Tibial artery (tissue), 4 donors: ENCODE measurements at regions not wholly inside any gene's neighbourhood (a gene's known extent, or its start where the extent isn't known, plus 50 kb on each side); places are given as distances from the start of the nearest gene placed in this dataset.

ENCODE experiments used
- DNase-seq, 2 donors: peaks; one replicate each; pipeline ENCODE4 v3.0.0-alpha.2; 2019
- H3K27ac ChIP-seq, 2 donors: fragments of 200-600 bp; sonication (generic) in 1 of 2; 1 replicate in 1 of 2; 2 replicates in 1 of 2; pipeline ENCODE4 v1.5.1; 2018 to 2019; ENCODE audit warnings: mild to moderate bottlenecking in 1 of 2
- H3K27me3 ChIP-seq, 2 donors: fragments of 200-600 bp; sonication (generic) in 1 of 2; one replicate each; pipeline versions ENCODE4 v1.5.1 to v1.6.0; 2016 to 2019
- H3K36me3 ChIP-seq, 3 donors: fragments of 200-600 bp; sonication (generic) in 2 of 3; one replicate each; pipeline ENCODE4 v1.5.1; 2016 to 2019; ENCODE audit warnings: mild to moderate bottlenecking in 2 of 3
- H3K4me1 ChIP-seq, 4 donors: fragments of 200-600 bp; sonication (generic) in 2 of 4; 1 replicate in 3 of 4; 2 replicates in 1 of 4; pipeline ENCODE4 v1.5.1; 2016 to 2019
- H3K4me3 ChIP-seq, 2 donors: fragments of 200-600 bp; sonication (generic) in 1 of 2; 1 replicate in 1 of 2; 2 replicates in 1 of 2; pipeline ENCODE4 v1.5.1; 2018 to 2019; ENCODE audit warnings: mild to moderate bottlenecking in 2 of 2
- H3K9me3 ChIP-seq, 3 donors: fragments of 200-600 bp; sonication (generic) in 1 of 3; one replicate each; pipeline ENCODE4 v1.5.1; 2016 to 2019
- intact Hi-C: fragments of 100-400 bp; cut with DNase I; formaldehyde crosslinking; loops from one replicate; pipeline ENCODE4 v1.15.0; 2023; ENCODE audit warnings: low total_unique reads
- TF ChIP-seq, protein P1 (sequence below), 2 experiments: fragments of 200-600 bp in 1 of 2; fragments of 450-650 bp in 1 of 2; IDR thresholded peaks; one replicate each; pipeline ENCODE4 v1.5.1; 2017 to 2019; ENCODE audit warnings: antibody characterized with exemption in 2 of 2, mild to moderate bottlenecking in 1 of 2, moderate library complexity in 1 of 2

DNA sequence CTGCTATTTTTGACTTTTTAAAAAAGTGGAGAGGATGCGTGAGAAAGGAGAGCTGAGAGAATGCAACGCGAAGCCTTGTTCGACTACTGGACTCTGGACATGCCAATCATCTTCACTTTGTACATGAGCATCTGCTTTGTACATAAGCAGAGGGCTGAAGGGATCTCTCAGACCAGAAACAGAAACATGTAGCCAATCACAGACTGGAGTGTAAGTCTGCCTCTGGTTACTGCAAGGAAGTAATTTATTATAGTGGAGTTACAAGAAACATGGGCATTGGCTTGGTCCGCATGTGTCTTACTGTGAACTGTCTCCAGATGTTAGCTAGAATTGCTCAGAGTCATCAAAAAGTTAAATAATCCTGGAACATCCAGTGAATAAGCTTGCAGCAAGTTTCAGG is 190.0 kb upstream of the GRAMD2B start:
- H3K9me3 ChIP-seq, result peaks cover 0 to 5% (median 0%) of the 10 kb centered on the region in 3 donors
- no peak overlapping the region for H3K27ac ChIP-seq
- no peaks in the 10 kb centered on the region for H3K4me1 ChIP-seq
- intact Hi-C loops, result no loop called here
- TF ChIP-seq, protein P1, sequence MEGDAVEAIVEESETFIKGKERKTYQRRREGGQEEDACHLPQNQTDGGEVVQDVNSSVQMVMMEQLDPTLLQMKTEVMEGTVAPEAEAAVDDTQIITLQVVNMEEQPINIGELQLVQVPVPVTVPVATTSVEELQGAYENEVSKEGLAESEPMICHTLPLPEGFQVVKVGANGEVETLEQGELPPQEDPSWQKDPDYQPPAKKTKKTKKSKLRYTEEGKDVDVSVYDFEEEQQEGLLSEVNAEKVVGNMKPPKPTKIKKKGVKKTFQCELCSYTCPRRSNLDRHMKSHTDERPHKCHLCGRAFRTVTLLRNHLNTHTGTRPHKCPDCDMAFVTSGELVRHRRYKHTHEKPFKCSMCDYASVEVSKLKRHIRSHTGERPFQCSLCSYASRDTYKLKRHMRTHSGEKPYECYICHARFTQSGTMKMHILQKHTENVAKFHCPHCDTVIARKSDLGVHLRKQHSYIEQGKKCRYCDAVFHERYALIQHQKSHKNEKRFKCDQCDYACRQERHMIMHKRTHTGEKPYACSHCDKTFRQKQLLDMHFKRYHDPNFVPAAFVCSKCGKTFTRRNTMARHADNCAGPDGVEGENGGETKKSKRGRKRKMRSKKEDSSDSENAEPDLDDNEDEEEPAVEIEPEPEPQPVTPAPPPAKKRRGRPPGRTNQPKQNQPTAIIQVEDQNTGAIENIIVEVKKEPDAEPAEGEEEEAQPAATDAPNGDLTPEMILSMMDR (IDR thresholded peaks at IDR 0.05), result no peak
- no peak overlapping the region for H3K4me3 ChIP-seq
- H3K36me3 ChIP-seq, result no peaks in the 10 kb centered on the region
- no peak for DNase-seq
- peaks cover 0 to 3% of the 10 kb centered on the region in 2 donors for H3K27me3 ChIP-seq

DNA sequence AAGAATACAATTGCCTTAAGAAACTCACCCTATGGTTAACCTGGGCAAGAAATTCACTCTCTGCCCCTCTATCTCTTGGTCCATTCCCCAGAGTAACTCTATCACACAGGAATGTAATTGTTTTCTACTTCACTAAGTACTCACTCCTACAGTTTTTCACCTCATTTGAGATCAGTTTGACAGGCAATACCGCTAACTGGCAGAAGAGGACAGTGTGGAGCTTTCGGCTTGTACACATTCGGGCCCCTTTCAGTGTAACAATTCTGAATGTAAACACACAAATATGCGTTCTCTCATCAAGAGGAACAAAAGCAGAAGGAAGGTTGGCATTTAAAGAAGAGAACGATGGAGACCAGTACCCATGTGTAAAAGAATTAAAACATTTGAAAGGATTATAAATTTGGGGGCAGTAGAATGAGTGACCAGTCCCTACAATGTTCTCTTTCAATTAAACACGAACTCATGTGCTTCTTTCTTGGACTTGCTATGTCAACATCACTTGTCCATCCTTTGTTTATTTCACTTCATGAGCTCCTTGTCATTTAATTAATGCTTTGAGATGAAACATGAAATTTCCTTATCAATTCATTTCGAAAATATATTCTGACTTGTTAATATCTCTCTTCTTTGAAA is 188.5 kb upstream of the GRAMD2B start:
- Histone ChIP-seq H3K4me1 (no peaks in the 10 kb centered on the region), H3K4me3 (no peak overlapping the region), H3K27me3 (no peaks in the 10 kb centered on the region), H3K9me3 (no peaks in the 10 kb centered on the region), H3K36me3 (no peaks in the 10 kb centered on the region), H3K27ac (no peak overlapping the region)
- intact Hi-C loops, result no loop called here
- DNase-seq, result no peak
- TF ChIP-seq, protein P1 (IDR thresholded peaks at IDR 0.05), result peak; percentile 7 to 12

DNA sequence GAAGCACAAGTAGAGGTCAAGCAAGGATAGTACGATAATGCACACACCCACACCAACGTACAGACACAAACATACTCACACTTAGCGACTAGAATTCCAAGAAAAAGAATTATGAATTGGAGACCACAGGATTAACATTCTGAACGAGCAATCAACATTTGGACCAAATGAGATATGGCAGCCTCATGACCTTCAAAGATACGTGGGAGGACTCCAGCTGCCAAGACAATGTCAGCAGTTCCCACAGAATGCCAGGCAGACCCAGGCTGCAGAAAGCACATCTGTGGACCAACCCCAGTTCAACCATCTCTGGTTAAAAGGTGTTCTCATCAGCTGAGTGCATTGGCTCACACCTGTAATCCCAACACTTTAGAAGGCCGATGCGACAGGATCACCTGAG is 187.6 kb upstream of the GRAMD2B start:
- no peaks in the 10 kb centered on the region for H3K9me3 ChIP-seq
- no peak overlapping the region for H3K4me3 ChIP-seq
- TF ChIP-seq, protein P1 (IDR thresholded peaks at IDR 0.05), result no peak
- H3K36me3 ChIP-seq, result no peaks in the 10 kb centered on the region
- no peak overlapping the region for H3K27ac ChIP-seq
- no peaks in the 10 kb centered on the region for H3K27me3 ChIP-seq
- no peak for DNase-seq
- no peaks in the 10 kb centered on the region for H3K4me1 ChIP-seq
- intact Hi-C loops, result no loop called here

DNA sequence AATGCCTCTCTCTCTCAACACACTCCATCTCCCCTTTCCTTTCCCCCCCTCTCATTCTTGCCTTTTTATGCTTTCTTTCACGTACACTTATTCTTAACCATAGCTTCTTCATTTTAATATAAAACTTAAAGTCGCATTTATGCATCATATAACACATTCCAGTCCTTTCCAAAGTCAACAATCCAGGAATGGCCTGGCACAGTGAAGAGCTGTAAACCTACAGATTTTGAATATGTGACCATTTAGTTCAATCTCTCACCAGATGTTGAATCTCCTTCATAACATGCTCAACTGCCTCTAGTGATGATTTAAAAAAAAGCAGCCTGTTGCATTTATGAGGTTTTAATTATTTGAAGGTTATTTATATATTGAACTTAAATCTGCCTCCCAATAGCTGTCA is 186.2 kb upstream of the GRAMD2B start:
- no peak overlapping the region for H3K4me3 ChIP-seq
- no peaks in the 10 kb centered on the region for H3K27me3 ChIP-seq
- no peak for DNase-seq
- no peaks in the 10 kb centered on the region for H3K4me1 ChIP-seq
- no peaks in the 10 kb centered on the region for H3K36me3 ChIP-seq
- TF ChIP-seq, protein P1 (IDR thresholded peaks at IDR 0.05), result no peak
- H3K9me3 ChIP-seq, result no peaks in the 10 kb centered on the region
- intact Hi-C loops, result no loop called here
- H3K27ac ChIP-seq, result no peak overlapping the region

DNA sequence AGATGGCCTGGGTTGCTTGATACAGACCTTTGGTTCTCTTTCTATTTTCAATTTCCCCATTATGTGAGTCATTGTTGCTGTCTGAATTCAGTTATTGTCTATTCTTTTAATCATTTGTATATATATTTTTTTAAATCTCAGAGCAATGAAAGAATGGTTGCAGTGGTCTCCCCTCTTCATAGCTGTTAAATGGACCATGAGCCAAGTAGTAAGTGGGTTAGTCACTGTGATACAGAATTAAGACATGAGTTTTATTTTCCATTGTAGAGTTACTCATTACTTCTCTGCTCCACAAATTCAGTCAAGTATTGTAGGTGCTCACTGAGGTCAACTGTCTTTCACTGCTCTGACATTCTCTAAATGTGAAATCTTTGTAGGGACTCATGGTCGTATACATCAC is 174.6 kb upstream of the GRAMD2B start:
- intact Hi-C loops, result no loop called here
- H3K4me1 ChIP-seq, result no peaks in the 10 kb centered on the region
- no peak for DNase-seq

More for the DNA sequence above, 174.6 kb upstream of the GRAMD2B start:
- TF ChIP-seq, protein P1 (IDR thresholded peaks at IDR 0.05), result no peak
- Histone ChIP-seq H3K9me3 (no peaks in the 10 kb centered on the region), H3K27ac (no peak overlapping the region), H3K27me3 (no peaks in the 10 kb centered on the region), H3K36me3 (no peaks in the 10 kb centered on the region), H3K4me3 (no peak overlapping the region)
